Fibroblast of mammary gland (primary cell): ENCODE measurements at regions not wholly inside any gene's neighbourhood (a gene's known extent, or its start where the extent isn't known, plus 50 kb on each side); places are given as distances from the start of the nearest gene placed in this dataset.

ENCODE experiments used
- DNase-seq: peaks from one replicate; pipeline ENCODE4 v3.0.0-alpha.2; 2010; ENCODE audit warnings: low read depth
- H3K4me3 ChIP-seq: 2 replicates; pipeline ENCODE4 v1.5.1; 2011; ENCODE audit warnings: low read depth, mild to moderate bottlenecking, low read length, moderate library complexity; ENCODE audit not compliant: control insufficient read depth
- CTCF ChIP-seq: conservative IDR thresholded peaks from 2 replicates; pipeline ENCODE4 v1.5.1; 2011; ENCODE audit warnings: low read depth, low read length, inconsistent platforms; ENCODE audit not compliant: control insufficient read depth, insufficient read depth

- no peak for DNase-seq
- no peak for TF ChIP-seq CTCF
- no peak overlapping the region for H3K4me3 ChIP-seq
These were observed 67.0 kb upstream of the BACE2 start for GRCh38 chr21:41100826-41101550.

GRCh38 chr21:41102281-41102680 is 65.7 kb upstream of the BACE2 start:
- H3K4me3 ChIP-seq = no peak overlapping the region
- no peak for TF ChIP-seq CTCF
- DNase-seq = no peak

GRCh38 chr21:41107602-41108001 is 60.4 kb upstream of the BACE2 start:
- no peak for DNase-seq
- H3K4me3 ChIP-seq = no peak overlapping the region
- no peak for TF ChIP-seq CTCF

- DNase-seq = no peak
- H3K4me3 ChIP-seq = no peak overlapping the region
- no peak for TF ChIP-seq CTCF
These were observed 59.0 kb upstream of the BACE2 start for GRCh38 chr21:41108668-41109585.

GRCh38 chr21:41110161-41110560 is 57.8 kb upstream of the BACE2 start:
- DNase-seq = no peak
- no peak for TF ChIP-seq CTCF
- H3K4me3 ChIP-seq = no peak overlapping the region

GRCh38 chr21:41110664-41111063 is 57.3 kb upstream of the BACE2 start:
- DNase-seq = no peak
- TF ChIP-seq CTCF = no peak
- no peak overlapping the region for H3K4me3 ChIP-seq
